ENCODE measurements at regions not wholly inside any gene's neighbourhood (a gene's known extent, or its start where the extent isn't known, plus 50 kb on each side); places are given as distances from the start of the nearest gene placed in this dataset.
A peak's percentile ranks its signal among the peaks of the same experiment; 100 is the strongest.
"Not testable (repeated sequence)": the region's sequence is repeated elsewhere in the genome, so short reads cannot be mapped to it uniquely, and the experiment has no call there.

DNA sequence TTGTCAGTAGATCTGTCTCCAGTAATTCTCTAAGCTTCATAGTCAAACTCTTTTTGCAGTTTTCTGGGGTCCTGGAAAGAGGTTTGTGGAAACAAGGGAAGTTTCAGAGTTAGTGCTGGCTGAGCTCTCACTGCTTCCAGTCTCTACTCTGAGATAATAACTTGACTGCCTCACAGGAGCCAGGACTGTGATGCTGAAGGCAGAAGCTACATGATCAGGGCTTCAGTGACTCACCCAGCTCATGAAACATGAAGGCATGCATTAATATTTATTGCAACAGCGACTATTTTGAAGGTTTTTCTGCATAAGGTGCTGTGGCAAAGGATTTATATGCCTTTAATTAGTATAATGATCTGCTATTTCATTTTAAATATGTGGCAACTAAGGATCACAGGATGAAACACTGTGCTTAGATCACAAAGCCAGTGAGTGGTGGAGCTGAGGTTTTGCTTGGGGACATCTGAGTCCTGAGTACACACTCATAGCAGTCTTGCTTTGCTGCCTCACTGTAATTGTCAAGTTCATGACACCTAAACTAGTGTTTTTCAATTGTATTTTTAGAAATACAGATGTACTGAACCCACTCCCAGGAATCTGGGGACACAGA, 448.4 kb upstream of the GCFC2 start:
- DNase-seq: no peak

DNA sequence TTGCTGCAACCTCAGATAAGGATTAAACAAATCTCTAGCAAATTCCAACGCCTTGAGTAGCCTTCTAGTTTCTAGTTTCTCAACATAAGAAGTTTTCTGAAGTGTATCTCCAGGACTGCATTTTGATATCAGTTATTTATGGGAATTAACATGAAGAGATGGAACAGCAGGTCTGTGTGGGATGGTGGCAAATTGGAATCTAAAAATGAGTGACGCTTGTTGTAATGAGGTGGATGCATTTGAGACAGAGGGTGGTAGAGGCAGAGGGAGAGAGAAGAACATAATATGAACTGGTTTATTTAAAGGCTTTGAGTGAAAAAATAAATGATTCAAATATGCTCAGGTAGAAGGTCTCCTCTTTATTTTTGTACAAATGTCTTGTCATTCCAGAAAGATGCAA, 446.8 kb upstream of the GCFC2 start:
- DNase-seq: no peak

DNA sequence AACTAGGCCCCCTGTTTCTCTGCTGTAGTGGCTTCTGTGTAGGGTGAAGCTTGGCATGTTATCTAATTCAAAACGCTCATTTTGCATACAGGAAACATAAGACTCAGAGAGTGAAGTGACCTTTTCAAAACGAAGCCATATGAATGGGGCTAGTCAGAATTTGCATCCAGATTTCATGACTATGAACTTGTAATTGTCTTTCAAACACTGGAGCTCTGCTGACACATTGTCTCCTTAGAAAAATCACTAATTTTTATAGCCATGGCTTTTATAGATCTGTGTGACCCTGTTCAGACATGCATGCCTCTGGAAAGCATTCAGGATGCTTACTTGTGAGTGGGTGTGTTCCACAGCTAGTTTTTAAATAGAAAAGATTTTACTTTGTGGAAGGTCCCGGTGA, 444.3 kb upstream of the GCFC2 start:
- DNase-seq: no peak

DNA sequence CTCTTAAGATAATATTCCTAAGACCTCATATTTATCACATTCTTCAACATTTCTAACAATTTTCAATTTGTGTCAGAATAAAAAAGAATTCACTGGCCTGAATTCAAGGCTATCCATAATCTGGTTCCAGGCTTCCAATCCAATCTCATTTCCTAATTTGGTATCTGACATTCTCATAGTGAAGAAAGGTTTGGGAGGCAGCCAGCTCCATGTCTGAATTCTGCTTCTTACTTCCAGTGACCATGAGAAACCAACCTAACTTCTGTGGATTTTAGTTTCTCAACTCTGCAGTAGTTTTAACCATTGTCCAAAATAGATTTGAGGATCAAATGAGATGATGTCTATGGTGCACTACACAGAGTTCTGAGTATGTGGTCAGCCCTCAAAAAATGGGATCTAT, 439.1 kb upstream of the GCFC2 start:
- no peak for DNase-seq

GRCh38 chr2:76139303-76139702, 428.6 kb upstream of the GCFC2 start:
- peak; percentile 55 for DNase-seq

- no peak for DNase-seq
These were observed 417.9 kb upstream of the GCFC2 start for GRCh38 chr2:76128622-76129021.

- DNase-seq: peak; percentile 25
These were observed 409.5 kb upstream of the GCFC2 start for GRCh38 chr2:76120176-76120575.

DNA sequence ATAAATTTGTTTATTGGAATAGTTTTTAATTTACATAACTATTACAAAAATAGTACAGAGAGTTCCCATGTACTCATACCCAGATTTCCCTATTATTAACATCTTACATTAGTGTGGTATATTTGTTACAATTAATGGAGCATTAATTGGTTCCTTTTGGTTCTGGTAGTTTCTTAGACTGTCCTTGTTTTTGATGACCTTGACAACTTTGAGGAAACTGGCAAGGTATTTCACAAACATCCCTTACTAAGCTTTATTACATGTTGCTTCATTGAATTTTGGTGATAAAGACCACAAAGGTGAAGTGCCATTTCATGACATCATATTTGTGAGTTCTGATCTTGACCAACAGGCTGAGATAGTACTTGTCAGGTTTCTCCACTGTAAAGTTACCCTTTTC, 379.0 kb upstream of the GCFC2 start:
- DNase-seq: no peak

GRCh38 chr2:76083248-76083647, 372.5 kb upstream of the GCFC2 start:
- DNase-seq: no peak

DNA sequence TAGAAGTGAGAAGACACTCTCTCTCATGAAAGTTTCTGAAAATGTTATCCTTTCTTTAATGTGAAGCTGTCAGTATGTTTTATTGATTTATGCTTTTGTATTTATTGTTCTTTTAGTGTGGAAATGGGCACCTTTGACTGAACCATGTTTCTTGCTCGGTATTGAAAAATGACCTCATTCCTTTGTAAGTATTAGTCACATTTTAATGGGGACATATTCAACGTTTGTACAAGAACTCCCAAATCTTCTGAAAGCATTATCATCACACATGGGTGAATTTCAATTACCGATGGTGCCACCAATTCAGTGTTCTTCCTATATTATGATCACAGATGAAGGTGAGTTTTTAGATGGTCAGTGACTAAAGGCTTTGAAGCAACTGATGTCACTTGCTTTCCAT, 371.8 kb upstream of the GCFC2 start:
- no peak for DNase-seq

GRCh38 chr2:76080154-76080553, 369.4 kb upstream of the GCFC2 start:
- DNase-seq: peak; percentile 5

GRCh38 chr2:76075126-76075525, 364.4 kb upstream of the GCFC2 start:
- DNase-seq: no peak

- no peak for DNase-seq
These were observed 363.4 kb upstream of the GCFC2 start for GRCh38 chr2:76073992-76074604.

DNA sequence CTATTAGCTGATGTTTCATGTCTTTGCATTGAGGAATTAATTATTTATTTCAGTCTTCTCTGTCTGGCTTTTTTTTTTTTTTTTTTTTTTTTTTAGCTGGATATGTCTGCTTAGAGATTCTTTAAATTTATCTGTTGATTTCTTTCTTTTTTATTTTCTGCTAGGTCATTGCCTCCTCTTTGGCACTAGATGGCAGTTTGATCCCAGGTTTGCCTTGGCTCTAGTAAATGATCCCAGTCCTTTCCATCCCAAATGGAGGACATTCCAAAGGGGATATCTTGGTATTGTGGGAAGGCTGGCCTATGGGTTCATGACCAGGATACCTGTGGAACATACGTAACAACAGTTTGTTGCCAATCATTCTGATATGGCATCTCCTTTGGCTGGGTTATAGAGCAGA, 339.5 kb upstream of the GCFC2 start:
- DNase-seq: peak; percentile 62

GRCh38 chr2:76044701-76045100, 334.0 kb upstream of the GCFC2 start:
- no peak for DNase-seq

DNA sequence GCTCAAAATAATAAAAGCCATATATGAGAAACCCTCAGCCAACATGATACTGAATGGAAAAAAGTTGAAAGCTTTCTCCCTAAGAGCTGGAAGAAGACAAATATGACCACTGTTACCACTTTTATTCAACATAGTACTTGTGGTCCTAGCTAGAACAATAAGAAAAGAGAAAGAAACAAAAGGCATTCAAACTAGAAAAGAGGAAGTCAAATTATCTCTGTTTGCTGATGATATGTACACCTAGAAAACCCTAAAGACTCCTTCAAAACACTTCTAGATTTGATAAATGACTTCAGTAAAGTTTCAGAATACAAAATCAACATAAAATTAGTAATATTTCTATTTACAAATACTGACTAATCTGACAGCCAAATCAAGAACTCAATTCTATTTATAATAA, 328.8 kb upstream of the GCFC2 start:
- no peak for DNase-seq

- no peak for DNase-seq
These were observed 317.0 kb upstream of the GCFC2 start for GRCh38 chr2:76027761-76028160.

- peak; percentile 33 for DNase-seq
These were observed 308.4 kb upstream of the GCFC2 start for GRCh38 chr2:76019128-76019527.

DNA sequence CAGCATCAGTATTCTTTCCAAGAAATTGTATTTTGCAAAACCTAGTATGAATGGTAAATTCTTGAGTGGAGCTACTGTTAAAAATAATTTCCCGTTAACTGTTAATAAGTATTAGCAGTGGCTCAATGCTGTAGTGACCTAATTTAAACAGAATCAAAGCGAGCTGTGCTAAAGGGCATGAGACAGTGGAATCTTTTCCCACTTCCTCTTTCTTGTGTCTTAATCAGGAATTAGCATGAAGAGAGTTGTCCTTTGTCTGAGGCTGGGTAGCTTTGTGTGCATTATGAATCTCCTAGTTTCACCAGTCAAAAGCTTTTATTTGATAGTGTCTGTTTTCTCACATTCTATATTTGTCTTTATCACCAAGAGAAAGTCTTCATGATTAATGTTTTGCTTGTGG, 298.8 kb upstream of the GCFC2 start:
- DNase-seq: no peak

DNA sequence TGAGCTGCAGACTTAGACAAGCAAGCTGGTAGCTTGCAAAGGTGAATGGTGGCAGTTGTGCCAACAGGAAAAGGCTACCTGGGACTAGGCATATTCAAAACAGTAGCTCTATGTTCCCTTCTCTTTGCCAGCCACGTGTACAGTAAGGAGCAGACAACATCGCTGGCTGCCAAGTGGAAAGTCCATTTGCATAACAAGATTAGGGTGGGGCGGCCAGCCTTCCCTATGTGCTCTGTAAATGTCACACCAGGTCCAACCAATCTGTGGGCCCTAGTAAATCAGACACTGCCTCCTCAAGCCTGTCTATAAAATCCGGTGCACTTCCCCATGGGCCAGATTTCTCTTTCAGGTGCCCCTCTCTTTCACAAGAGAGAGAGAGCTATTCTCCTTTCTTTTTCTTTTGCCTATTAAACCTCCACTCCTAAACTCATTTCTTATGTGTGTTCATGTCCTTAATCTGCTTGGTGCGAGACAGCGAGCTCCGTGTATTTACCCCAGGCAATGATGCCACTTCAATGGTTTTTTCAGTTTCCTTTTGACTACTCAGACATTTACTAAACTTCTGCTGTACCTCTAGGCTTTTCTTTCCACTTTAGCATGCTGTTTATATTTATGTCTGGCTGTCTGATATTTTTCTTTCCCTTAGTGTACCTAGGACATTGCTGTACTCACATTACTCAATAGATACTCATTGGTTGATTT, 297.4 kb upstream of the GCFC2 start:
- DNase-seq: no peak

DNA sequence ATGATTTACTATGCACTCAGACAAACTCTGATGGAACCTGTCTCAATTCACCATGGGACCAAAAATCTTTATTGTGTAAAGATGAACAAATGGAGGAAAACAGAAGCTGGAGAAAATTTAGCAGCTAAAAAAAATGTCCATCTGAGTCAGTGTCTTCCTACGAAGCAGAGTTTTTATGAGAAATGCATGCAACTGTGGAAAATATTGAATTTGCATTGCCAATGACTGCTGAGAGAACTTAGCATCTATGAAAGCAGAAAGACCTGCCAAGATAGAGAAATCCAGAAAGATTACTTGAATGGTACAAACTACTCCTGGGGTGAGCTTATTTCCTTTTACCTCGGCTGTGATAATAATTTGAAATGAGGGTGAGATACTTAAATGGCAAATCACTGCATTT, 289.7 kb upstream of the GCFC2 start:
- no peak for DNase-seq

DNA sequence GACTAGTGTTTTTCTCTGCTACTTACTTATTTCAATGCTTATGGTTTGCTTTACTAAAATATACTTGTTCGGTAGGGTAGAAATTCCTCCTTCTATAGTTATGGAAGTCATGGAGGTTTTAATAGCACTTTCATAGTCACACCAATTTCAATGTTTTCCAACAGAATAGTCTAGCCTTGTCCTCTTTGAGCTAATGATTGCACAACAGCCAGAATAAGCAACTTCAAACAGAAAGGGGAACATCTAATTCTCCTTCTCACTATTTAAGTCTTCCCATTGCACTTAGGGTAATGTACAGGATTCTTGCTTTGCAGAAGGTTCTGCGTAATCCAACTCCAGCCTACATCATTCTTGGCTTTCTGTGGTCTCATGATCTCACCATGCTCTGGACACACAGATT, 287.7 kb upstream of the GCFC2 start:
- no peak for DNase-seq

GRCh38 chr2:75994759-75995158, 284.0 kb upstream of the GCFC2 start:
- DNase-seq: peak; percentile 15

DNA sequence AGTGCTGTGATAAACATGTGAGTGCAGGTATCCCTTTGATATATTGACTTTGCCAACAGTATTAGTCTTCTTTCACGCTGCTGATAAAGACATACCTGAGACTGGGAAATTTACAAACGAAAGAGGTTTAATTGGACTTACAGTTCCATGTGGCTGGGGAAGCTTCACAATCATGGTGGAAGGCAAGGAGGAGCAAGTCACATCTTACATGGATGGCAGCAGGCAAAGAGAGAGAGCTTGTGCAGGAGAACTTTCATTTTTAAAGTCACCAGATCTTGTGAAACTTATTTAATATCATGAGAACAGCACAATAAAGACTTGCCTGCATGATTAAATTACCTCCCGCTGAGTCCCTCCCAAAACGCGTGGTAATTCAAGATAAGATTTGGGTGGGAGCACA, 277.9 kb upstream of the GCFC2 start:
- not testable (repeated sequence) for DNase-seq

DNA sequence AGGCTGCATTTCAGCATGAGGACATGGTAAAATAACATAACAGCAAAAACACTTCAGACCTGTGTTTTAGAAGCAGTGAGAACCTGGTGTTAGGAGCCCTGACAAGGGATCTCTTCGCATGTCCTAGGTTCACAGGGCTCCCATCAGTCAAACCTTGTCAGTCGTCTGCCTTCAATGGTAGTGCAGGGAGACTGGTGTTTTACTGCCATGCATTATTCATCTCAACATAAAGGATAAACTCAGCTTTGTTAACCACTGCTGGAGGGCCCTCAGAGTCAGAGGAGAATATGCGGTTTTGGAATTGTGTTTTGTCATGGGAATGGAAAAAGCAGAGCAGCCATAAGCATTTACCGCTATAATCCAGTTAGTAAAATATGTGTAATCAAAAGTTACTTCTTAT, 275.9 kb upstream of the GCFC2 start:
- no peak for DNase-seq
